ENCODE measurements at regions not wholly inside any gene's neighbourhood (a gene's known extent, or its start where the extent isn't known, plus 50 kb on each side); places are given as distances from the start of the nearest gene placed in this dataset.
A peak's percentile ranks its signal among the peaks of the same experiment; 100 is the strongest.

DNA sequence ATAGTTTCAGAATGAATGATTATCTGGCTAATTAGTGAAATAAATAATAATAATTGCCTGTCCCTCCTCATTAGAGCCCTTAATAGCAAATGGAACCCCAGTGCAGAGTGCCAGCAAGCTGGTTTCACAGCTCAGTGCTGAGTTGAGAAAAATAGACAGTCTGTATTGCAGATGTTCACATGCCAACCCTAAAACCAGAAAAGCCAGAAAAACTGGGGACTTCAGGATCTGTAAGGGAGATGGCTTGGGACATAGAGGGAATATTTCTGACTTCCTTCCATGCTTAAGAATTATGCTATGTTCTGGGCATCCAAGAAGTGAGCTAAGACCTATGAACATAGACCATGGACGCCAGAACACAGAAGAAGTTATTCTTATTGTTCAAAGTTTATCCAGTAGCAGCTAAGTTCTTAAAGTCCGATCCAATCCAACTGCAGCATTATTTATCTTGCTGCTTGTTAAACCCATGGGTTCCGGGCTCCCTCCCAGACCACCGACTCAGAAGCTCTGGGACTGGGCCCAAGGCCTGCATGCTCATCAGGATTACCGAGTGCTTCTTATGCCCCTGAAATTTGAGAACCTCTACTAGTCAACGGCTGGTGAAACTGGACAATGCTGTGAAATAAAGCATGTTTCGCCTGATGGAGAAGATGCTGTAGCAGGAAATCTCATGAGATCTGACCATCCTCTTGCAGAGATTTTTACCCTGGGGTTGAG, 158.3 kb downstream of the FOXB1 start:
- 72 to 79% methylated on average over 7 of the region's 7 CpGs for WGBS, 2 experiments (ENCODE audit: insufficient coverage in 1 of 2, insufficient read length in 1 of 2)

DNA sequence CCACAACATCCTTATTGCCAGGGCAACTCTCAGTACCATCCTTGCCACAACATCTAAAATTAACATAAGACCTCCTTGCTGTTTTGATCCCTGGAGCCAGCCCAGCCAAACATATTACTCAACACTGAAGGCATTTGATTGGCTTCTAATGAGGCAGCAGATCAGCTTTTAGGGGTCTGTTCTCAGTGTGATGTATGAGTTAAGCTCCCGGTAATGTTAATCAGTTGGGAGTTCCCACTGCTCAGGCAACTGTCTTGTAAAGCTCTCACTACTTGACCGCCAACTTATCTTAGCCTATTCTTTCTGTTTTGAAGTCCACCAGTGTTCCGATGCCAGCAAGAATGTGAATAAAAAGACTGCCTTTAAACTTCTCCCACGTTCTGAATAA, 158.9 kb downstream of the FOXB1 start:
- H3K27ac Mint-ChIP-seq: no peak overlapping the region
- no peak overlapping the region for H3K9ac ChIP-seq (ENCODE audit: extremely low read depth, low read length, poor library complexity, severe bottlenecking)
- H3K36me3 ChIP-seq (ENCODE audit: control insufficient read depth, insufficient read depth, low read length): no peaks in the 10 kb centered on the region
- TF ChIP-seq, protein P1, sequence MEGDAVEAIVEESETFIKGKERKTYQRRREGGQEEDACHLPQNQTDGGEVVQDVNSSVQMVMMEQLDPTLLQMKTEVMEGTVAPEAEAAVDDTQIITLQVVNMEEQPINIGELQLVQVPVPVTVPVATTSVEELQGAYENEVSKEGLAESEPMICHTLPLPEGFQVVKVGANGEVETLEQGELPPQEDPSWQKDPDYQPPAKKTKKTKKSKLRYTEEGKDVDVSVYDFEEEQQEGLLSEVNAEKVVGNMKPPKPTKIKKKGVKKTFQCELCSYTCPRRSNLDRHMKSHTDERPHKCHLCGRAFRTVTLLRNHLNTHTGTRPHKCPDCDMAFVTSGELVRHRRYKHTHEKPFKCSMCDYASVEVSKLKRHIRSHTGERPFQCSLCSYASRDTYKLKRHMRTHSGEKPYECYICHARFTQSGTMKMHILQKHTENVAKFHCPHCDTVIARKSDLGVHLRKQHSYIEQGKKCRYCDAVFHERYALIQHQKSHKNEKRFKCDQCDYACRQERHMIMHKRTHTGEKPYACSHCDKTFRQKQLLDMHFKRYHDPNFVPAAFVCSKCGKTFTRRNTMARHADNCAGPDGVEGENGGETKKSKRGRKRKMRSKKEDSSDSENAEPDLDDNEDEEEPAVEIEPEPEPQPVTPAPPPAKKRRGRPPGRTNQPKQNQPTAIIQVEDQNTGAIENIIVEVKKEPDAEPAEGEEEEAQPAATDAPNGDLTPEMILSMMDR (conservative IDR thresholded peaks at IDR 0.05): no peak
- no peak overlapping the region for H3K4me3 ChIP-seq (ENCODE audit: low read length)
- H3K9me3 ChIP-seq (ENCODE audit: control insufficient read depth, low read length): no peaks in the 10 kb centered on the region
- no peaks in the 10 kb centered on the region for H3K27me3 ChIP-seq (ENCODE audit: control insufficient read depth, insufficient read depth, low read length, poor library complexity, severe bottlenecking)
- H3K27me3 Mint-ChIP-seq (ENCODE audit: insufficient read depth): peaks cover 5% of the 10 kb centered on the region
- H3K4me1 Mint-ChIP-seq: peaks cover 4% of the 10 kb centered on the region
- H3K4me3 Mint-ChIP-seq: no peak overlapping the region
- H3K27ac ChIP-seq (ENCODE audit: low read depth, low read length): no peak overlapping the region
- no peaks in the 10 kb centered on the region for H3K9me3 Mint-ChIP-seq
- H3K36me3 Mint-ChIP-seq (ENCODE audit: low read depth): no peaks in the 10 kb centered on the region
- H3K4me1 ChIP-seq (ENCODE audit: control insufficient read depth, insufficient read depth, low read length): no peaks in the 10 kb centered on the region
- 68 to 82% methylated on average over 4 of the region's 4 CpGs for WGBS, 2 experiments (ENCODE audit: insufficient coverage in 1 of 2, insufficient read length in 1 of 2)
- peak; percentile 45 for DNase-seq

More for the DNA sequence above, 158.3 kb downstream of the FOXB1 start:
- Histone ChIP-seq H3K4me1 (ENCODE audit: control insufficient read depth, insufficient read depth, low read length) (no peaks in the 10 kb centered on the region), H3K36me3 (ENCODE audit: control insufficient read depth, insufficient read depth, low read length) (no peaks in the 10 kb centered on the region), H3K27ac (ENCODE audit: low read depth, low read length) (no peak overlapping the region), H3K9me3 (ENCODE audit: control insufficient read depth, low read length) (no peaks in the 10 kb centered on the region), H3K4me3 (ENCODE audit: low read length) (no peak overlapping the region), H3K27me3 (ENCODE audit: control insufficient read depth, insufficient read depth, low read length, poor library complexity, severe bottlenecking) (no peaks in the 10 kb centered on the region), H3K9ac (ENCODE audit: extremely low read depth, low read length, poor library complexity, severe bottlenecking) (no peak overlapping the region)
- no peaks in the 10 kb centered on the region for H3K36me3 Mint-ChIP-seq (ENCODE audit: low read depth)
- H3K27me3 Mint-ChIP-seq (ENCODE audit: insufficient read depth): peaks cover 5% of the 10 kb centered on the region
- DNase-seq: no peak
- H3K4me1 Mint-ChIP-seq: peaks cover 4% of the 10 kb centered on the region
- TF ChIP-seq, protein P1 (conservative IDR thresholded peaks at IDR 0.05): no peak
- H3K9me3 Mint-ChIP-seq: no peaks in the 10 kb centered on the region
- H3K27ac Mint-ChIP-seq: no peak overlapping the region
- H3K4me3 Mint-ChIP-seq: no peak overlapping the region

DNA sequence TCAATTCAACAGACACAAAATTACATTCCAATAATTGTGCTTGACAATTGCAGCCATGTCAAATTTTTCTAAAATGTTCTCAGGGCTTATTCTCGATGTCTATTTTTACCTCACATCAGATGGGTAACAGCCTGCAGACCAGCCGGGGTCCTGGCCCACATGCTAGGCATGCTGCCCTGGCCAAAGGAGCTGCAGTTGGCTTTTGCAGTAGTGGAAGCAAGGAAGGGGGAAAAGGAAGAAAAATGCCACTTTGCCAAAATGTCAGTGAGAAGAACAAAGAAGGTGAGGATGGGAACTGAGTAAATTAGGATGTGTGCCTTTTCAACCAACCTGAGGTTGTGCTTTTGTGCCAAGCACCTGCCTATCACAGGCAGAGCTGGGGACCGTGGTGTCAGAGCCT, 161.0 kb downstream of the FOXB1 start:
- no peak overlapping the region for H3K9ac ChIP-seq (ENCODE audit: extremely low read depth, low read length, poor library complexity, severe bottlenecking)
- no peaks in the 10 kb centered on the region for H3K4me1 ChIP-seq (ENCODE audit: control insufficient read depth, insufficient read depth, low read length)
- H3K36me3 ChIP-seq (ENCODE audit: control insufficient read depth, insufficient read depth, low read length): no peaks in the 10 kb centered on the region
- WGBS, 2 experiments (ENCODE audit: insufficient coverage in 1 of 2, insufficient read length in 1 of 2): 88 to 100% methylated on average over 1 to 3 of the region's 3 CpGs
- Mint-ChIP-seq H3K9me3 (no peaks in the 10 kb centered on the region), H3K4me1 (peaks cover 4% of the 10 kb centered on the region), H3K4me3 (no peak overlapping the region), H3K27me3 (ENCODE audit: insufficient read depth) (peaks cover 1% of the 10 kb centered on the region), H3K36me3 (ENCODE audit: low read depth) (no peaks in the 10 kb centered on the region), H3K27ac (no peak overlapping the region)
- no peak overlapping the region for H3K4me3 ChIP-seq (ENCODE audit: low read length)
- no peaks in the 10 kb centered on the region for H3K27me3 ChIP-seq (ENCODE audit: control insufficient read depth, insufficient read depth, low read length, poor library complexity, severe bottlenecking)
- no peak for DNase-seq
- TF ChIP-seq, protein P1 (conservative IDR thresholded peaks at IDR 0.05): no peak
- H3K9me3 ChIP-seq (ENCODE audit: control insufficient read depth, low read length): no peaks in the 10 kb centered on the region
- no peak overlapping the region for H3K27ac ChIP-seq (ENCODE audit: low read depth, low read length)
